ENCODE measurements at regions not wholly inside any gene's neighbourhood (a gene's known extent, or its start where the extent isn't known, plus 50 kb on each side); places are given as distances from the start of the nearest gene placed in this dataset.
"Not testable (repeated sequence)": the region's sequence is repeated elsewhere in the genome, so short reads cannot be mapped to it uniquely, and the experiment has no call there.

- no peak for TF ChIP-seq CTCF (IDR thresholded peaks at IDR 0.05; ENCODE audit: insufficient read depth, low read length, poor library complexity, severe bottlenecking)
- Histone ChIP-seq H3K27me3 (ENCODE audit: control insufficient read depth, insufficient read depth, low read length) (no peaks in the 10 kb centered on the region), H3K36me3 (ENCODE audit: control insufficient read depth, insufficient read depth, low read length) (no peaks in the 10 kb centered on the region), H3K4me3 (ENCODE audit: low read depth, low read length) (no peak overlapping the region)
- no peak for DNase-seq (ENCODE audit: low read depth)
Observed at GRCh38 chr18:43970656-43971055, 693.4 kb upstream of the SYT4 start.

- no peak for DNase-seq (ENCODE audit: low read depth)
- no peaks in the 10 kb centered on the region for H3K27me3 ChIP-seq (ENCODE audit: control insufficient read depth, insufficient read depth, low read length)
- no peak overlapping the region for H3K4me3 ChIP-seq (ENCODE audit: low read depth, low read length)
- H3K36me3 ChIP-seq (ENCODE audit: control insufficient read depth, insufficient read depth, low read length): no peaks in the 10 kb centered on the region
- no peak for TF ChIP-seq CTCF (IDR thresholded peaks at IDR 0.05; ENCODE audit: insufficient read depth, low read length, poor library complexity, severe bottlenecking)
Observed at GRCh38 chr18:43978174-43978573, 700.9 kb upstream of the SYT4 start.

- no peak for TF ChIP-seq CTCF (IDR thresholded peaks at IDR 0.05; ENCODE audit: insufficient read depth, low read length, poor library complexity, severe bottlenecking)
- Histone ChIP-seq H3K27me3 (ENCODE audit: control insufficient read depth, insufficient read depth, low read length) (no peaks in the 10 kb centered on the region), H3K36me3 (ENCODE audit: control insufficient read depth, insufficient read depth, low read length) (no peaks in the 10 kb centered on the region), H3K4me3 (ENCODE audit: low read depth, low read length) (no peak overlapping the region)
- DNase-seq (ENCODE audit: low read depth): no peak
Observed at GRCh38 chr18:43982582-43982981, 698.1 kb upstream of the SETBP1 start.

- not testable (repeated sequence) for H3K36me3 ChIP-seq (ENCODE audit: control insufficient read depth, insufficient read depth, low read length); H3K27me3 ChIP-seq (ENCODE audit: control insufficient read depth, insufficient read depth, low read length); DNase-seq (ENCODE audit: low read depth); H3K4me3 ChIP-seq (ENCODE audit: low read depth, low read length)
Observed at GRCh38 chr18:43987061-43987460, 693.6 kb upstream of the SETBP1 start.

- no peaks in the 10 kb centered on the region for H3K36me3 ChIP-seq (ENCODE audit: control insufficient read depth, insufficient read depth, low read length)
- no peak overlapping the region for H3K4me3 ChIP-seq (ENCODE audit: low read depth, low read length)
- H3K27me3 ChIP-seq (ENCODE audit: control insufficient read depth, insufficient read depth, low read length): no peaks in the 10 kb centered on the region
- no peak for DNase-seq (ENCODE audit: low read depth)
- no peak for TF ChIP-seq CTCF (IDR thresholded peaks at IDR 0.05; ENCODE audit: insufficient read depth, low read length, poor library complexity, severe bottlenecking)
Observed at GRCh38 chr18:43992741-43993140, 687.9 kb upstream of the SETBP1 start.

- Histone ChIP-seq H3K4me3 (ENCODE audit: low read depth, low read length) (no peak overlapping the region), H3K27me3 (ENCODE audit: control insufficient read depth, insufficient read depth, low read length) (no peaks in the 10 kb centered on the region), H3K36me3 (ENCODE audit: control insufficient read depth, insufficient read depth, low read length) (no peaks in the 10 kb centered on the region)
- TF ChIP-seq CTCF (IDR thresholded peaks at IDR 0.05; ENCODE audit: insufficient read depth, low read length, poor library complexity, severe bottlenecking): no peak
- no peak for DNase-seq (ENCODE audit: low read depth)
Observed at GRCh38 chr18:43994381-43994780, 686.3 kb upstream of the SETBP1 start.

Data from kidney epithelial cell (primary cell).